Esophagus squamous epithelium (tissue), 4 donors: ENCODE measurements at regions not wholly inside any gene's neighbourhood (a gene's known extent, or its start where the extent isn't known, plus 50 kb on each side); places are given as distances from the start of the nearest gene placed in this dataset.

Experiments used
- POLR2A ChIP-seq, 4 donors: fragments of 450-650 bp; IDR thresholded peaks; one replicate each; pipeline ENCODE4 v1.6.1; 2017; ENCODE audit warnings: antibody characterized with exemption in 4 of 4, mild to moderate bottlenecking in 4 of 4, moderate library complexity in 3 of 4
- TF ChIP-seq, protein P1 (sequence below), 6 experiments: fragments of 450-650 bp in 4 of 6; fragments of 200-600 bp in 2 of 6; sonication (generic) in 2 of 6; IDR thresholded peaks; one replicate each; pipeline ENCODE4 v1.5.1; 2016 to 2019; ENCODE audit warnings: antibody characterized with exemption in 6 of 6, mild to moderate bottlenecking in 4 of 6, moderate library complexity in 4 of 6

DNA sequence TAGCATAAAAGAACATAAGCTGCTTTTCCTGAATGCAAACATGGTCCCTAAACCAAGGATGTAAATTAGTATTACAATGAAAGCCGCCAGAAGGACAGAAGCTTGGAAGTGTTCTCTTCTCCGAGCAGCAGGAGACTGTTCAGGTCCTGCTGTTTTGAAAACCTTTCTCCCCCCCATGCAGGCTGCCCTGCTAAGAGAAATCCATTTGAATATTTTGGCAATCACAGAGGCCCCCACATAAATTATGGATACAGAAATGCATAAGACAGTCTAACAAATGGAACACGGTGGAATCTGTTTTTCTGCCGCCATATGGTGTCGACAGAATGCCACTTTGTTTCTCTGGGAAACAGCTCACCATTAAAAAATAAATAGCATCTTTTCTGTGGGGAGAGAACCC lies 600.4 kb upstream of the KLHL29 start:
- TF ChIP-seq, protein P1, sequence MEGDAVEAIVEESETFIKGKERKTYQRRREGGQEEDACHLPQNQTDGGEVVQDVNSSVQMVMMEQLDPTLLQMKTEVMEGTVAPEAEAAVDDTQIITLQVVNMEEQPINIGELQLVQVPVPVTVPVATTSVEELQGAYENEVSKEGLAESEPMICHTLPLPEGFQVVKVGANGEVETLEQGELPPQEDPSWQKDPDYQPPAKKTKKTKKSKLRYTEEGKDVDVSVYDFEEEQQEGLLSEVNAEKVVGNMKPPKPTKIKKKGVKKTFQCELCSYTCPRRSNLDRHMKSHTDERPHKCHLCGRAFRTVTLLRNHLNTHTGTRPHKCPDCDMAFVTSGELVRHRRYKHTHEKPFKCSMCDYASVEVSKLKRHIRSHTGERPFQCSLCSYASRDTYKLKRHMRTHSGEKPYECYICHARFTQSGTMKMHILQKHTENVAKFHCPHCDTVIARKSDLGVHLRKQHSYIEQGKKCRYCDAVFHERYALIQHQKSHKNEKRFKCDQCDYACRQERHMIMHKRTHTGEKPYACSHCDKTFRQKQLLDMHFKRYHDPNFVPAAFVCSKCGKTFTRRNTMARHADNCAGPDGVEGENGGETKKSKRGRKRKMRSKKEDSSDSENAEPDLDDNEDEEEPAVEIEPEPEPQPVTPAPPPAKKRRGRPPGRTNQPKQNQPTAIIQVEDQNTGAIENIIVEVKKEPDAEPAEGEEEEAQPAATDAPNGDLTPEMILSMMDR (IDR thresholded peaks at IDR 0.05) = no peak
- no peak for TF ChIP-seq POLR2A (IDR thresholded peaks at IDR 0.05)
